Renal pelvis (tissue), 1 donor: ENCODE measurements at regions not wholly inside any gene's neighbourhood (a gene's known extent, or its start where the extent isn't known, plus 50 kb on each side); places are given as distances from the start of the nearest gene placed in this dataset.
"Not testable (repeated sequence)": the region's sequence is repeated elsewhere in the genome, so short reads cannot be mapped to it uniquely, and the experiment has no call there.

Experiments used
- DNase-seq: peaks from one replicate; pipeline ENCODE4 v3.0.0-alpha.2; 2013

- DNase-seq, result no peak
Observed at GRCh38 chrX:81348388-81348787, 146.5 kb downstream of the SH3BGRL start.

GRCh38 chrX:81354954-81355353, 153.1 kb downstream of the SH3BGRL start:
- no peak for DNase-seq

GRCh38 chrX:81355436-81355835, 153.5 kb downstream of the SH3BGRL start:
- no peak for DNase-seq

GRCh38 chrX:81367291-81367690, 165.4 kb downstream of the SH3BGRL start:
- no peak for DNase-seq

GRCh38 chrX:81377329-81377728, 175.4 kb downstream of the SH3BGRL start:
- peak; percentile 14 for DNase-seq

- DNase-seq, result no peak
Observed at GRCh38 chrX:81378560-81378959, 176.7 kb downstream of the SH3BGRL start.

- no peak for DNase-seq
Observed at GRCh38 chrX:81390237-81390636, 188.3 kb downstream of the SH3BGRL start.

GRCh38 chrX:81392396-81392795, 190.5 kb downstream of the SH3BGRL start:
- DNase-seq, result no peak

- no peak for DNase-seq
Observed at GRCh38 chrX:81405781-81406180, 203.9 kb downstream of the SH3BGRL start.

- DNase-seq, result no peak
Observed at GRCh38 chrX:81411517-81411916, 209.6 kb downstream of the SH3BGRL start.

GRCh38 chrX:81412428-81412827, 210.5 kb downstream of the SH3BGRL start:
- DNase-seq, result no peak

GRCh38 chrX:81412857-81413256, 211.0 kb downstream of the SH3BGRL start:
- DNase-seq, result not testable (repeated sequence)

- DNase-seq, result no peak
Observed at GRCh38 chrX:81414630-81415029, 212.7 kb downstream of the SH3BGRL start.
